WTC11 (cell line): ENCODE measurements at regions not wholly inside any gene's neighbourhood (a gene's known extent, or its start where the extent isn't known, plus 50 kb on each side); places are given as distances from the start of the nearest gene placed in this dataset.

Source experiments
- ATAC-seq: fragments of 200-7000 bp; cut with Tn5 transposase; 2 replicates; pipeline ENCODE4 v1.10.0; 2021; ENCODE audit warnings: mild to moderate bottlenecking, moderate library complexity
- CTCF ChIA-PET: fragments of 300-600 bp; sonication (Branson Sonifier 250); formaldehyde crosslinking; loops from one replicate; lab custom pipeline; 2021; ENCODE audit warnings: antibody characterized with exemption; lab: Charles Lee
- POLR2A ChIA-PET: fragments of 350-600 bp; sonication (Branson Sonifier 250); formaldehyde crosslinking; loops from one replicate; lab custom pipeline; 2021; ENCODE audit warnings: antibody characterized with exemption; lab: Charles Lee
- DNase-seq: peaks from one replicate; pipeline ENCODE4 v3.0.0; 2021; ENCODE audit warnings: low spot score
- H3K27ac Mint-ChIP-seq: 2 replicates; pipeline ENCODE4 v1.8.0; 2021; ENCODE audit warnings: mixed read lengths
- H3K27me3 Mint-ChIP-seq: 2 replicates; pipeline ENCODE4 v1.8.0; 2021; ENCODE audit warnings: low read depth, mild to moderate bottlenecking, moderate library complexity, mixed read lengths
- H3K36me3 Mint-ChIP-seq: 2 replicates; pipeline ENCODE4 v1.8.0; 2021; ENCODE audit warnings: mixed read lengths
- H3K4me1 Mint-ChIP-seq: 2 replicates; pipeline ENCODE4 v1.8.0; 2022; ENCODE audit warnings: mixed read lengths
- H3K4me3 Mint-ChIP-seq: 2 replicates; pipeline ENCODE4 v1.8.0; 2021; ENCODE audit warnings: mild to moderate bottlenecking, moderate library complexity, mixed read lengths
- H3K9me3 Mint-ChIP-seq: 2 replicates; pipeline ENCODE4 v1.8.0; 2021; ENCODE audit warnings: mixed read lengths
- CREB1 ChIP-seq: sonication (generic); formaldehyde crosslinking; IDR thresholded peaks from 2 replicates; pipeline ENCODE4 v1.8.0; 2023; ENCODE audit warnings: mild to moderate bottlenecking, missing genetic modification reagents
- FOXJ3 ChIP-seq: sonication (generic); formaldehyde crosslinking; IDR thresholded peaks from 2 replicates; pipeline ENCODE4 v1.9.0; 2021; ENCODE audit warnings: missing genetic modification reagents, mild to moderate bottlenecking, borderline replicate concordance
- FOXK1 ChIP-seq: sonication (generic); formaldehyde crosslinking; IDR thresholded peaks from 2 replicates; pipeline ENCODE4 v1.8.0; 2022; ENCODE audit warnings: mild to moderate bottlenecking, moderate library complexity, missing genetic modification reagents
- FOXP1 ChIP-seq: sonication (generic); formaldehyde crosslinking; IDR thresholded peaks from 2 replicates; pipeline ENCODE4 v1.8.0; 2022; ENCODE audit warnings: missing genetic modification reagents, mild to moderate bottlenecking, moderate library complexity, borderline replicate concordance
- GTF2I ChIP-seq: fragments of 250-450 bp; sonication (Bioruptor Pico); conservative IDR thresholded peaks from 2 replicates; pipeline ENCODE4 v1.4.0; 2021; ENCODE audit warnings: mild to moderate bottlenecking
- HMGA2 ChIP-seq: fragments of 250-450 bp; sonication (Bioruptor Pico); IDR thresholded peaks from 2 replicates; pipeline ENCODE4 v1.4.0; 2021; ENCODE audit warnings: mild to moderate bottlenecking, moderate library complexity
- HMGXB4 ChIP-seq: sonication (generic); formaldehyde crosslinking; IDR thresholded peaks from 2 replicates; pipeline ENCODE4 v1.8.1; 2023; ENCODE audit warnings: mild to moderate bottlenecking, moderate library complexity, missing genetic modification reagents
- JAZF1 ChIP-seq: fragments of 250-450 bp; sonication (Bioruptor Pico); IDR thresholded peaks from 2 replicates; pipeline ENCODE4 v1.9.0; 2021; ENCODE audit warnings: moderate library complexity, mild to moderate bottlenecking, inconsistent platforms
- MYBL2 ChIP-seq: sonication (generic); formaldehyde crosslinking; IDR thresholded peaks from 2 replicates; pipeline ENCODE4 v1.8.1; 2023; ENCODE audit warnings: mild to moderate bottlenecking, moderate library complexity, missing genetic modification reagents
- NFYB ChIP-seq: sonication (generic); formaldehyde crosslinking; conservative IDR thresholded peaks from 2 replicates; pipeline ENCODE4 v1.8.0; 2022; ENCODE audit warnings: low read depth, missing genetic modification reagents
- PRRX2 ChIP-seq: fragments of 250-450 bp; sonication (Bioruptor Pico); IDR thresholded peaks from 2 replicates; pipeline ENCODE4 v1.8.0; 2021; ENCODE audit warnings: mild to moderate bottlenecking
- SMAD4 ChIP-seq: sonication (generic); formaldehyde crosslinking; IDR thresholded peaks from 2 replicates; pipeline ENCODE4 v1.8.0; 2022; ENCODE audit warnings: mild to moderate bottlenecking, missing genetic modification reagents
- TEAD1 ChIP-seq: sonication (generic); formaldehyde crosslinking; IDR thresholded peaks from 2 replicates; pipeline ENCODE4 v1.8.0; 2022; ENCODE audit warnings: mild to moderate bottlenecking, missing genetic modification reagents
- TEAD4 ChIP-seq: sonication (generic); formaldehyde crosslinking; IDR thresholded peaks from 2 replicates; pipeline ENCODE4 v1.8.0; 2022; ENCODE audit warnings: mild to moderate bottlenecking, missing genetic modification reagents
- USF1 ChIP-seq: sonication (generic); formaldehyde crosslinking; IDR thresholded peaks from 2 replicates; pipeline ENCODE4 v1.8.0; 2022; ENCODE audit warnings: mild to moderate bottlenecking, missing genetic modification reagents
- ZNF121 ChIP-seq: sonication (generic); formaldehyde crosslinking; IDR thresholded peaks from 2 replicates; pipeline ENCODE4 v1.8.0; 2023; ENCODE audit warnings: missing genetic modification reagents
- ZNF232 ChIP-seq: sonication (generic); formaldehyde crosslinking; IDR thresholded peaks from 2 replicates; pipeline ENCODE4 v1.8.0; 2022; ENCODE audit warnings: mild to moderate bottlenecking, missing genetic modification reagents
- ZNF423 ChIP-seq: fragments of 250-450 bp; sonication (Bioruptor Pico); IDR thresholded peaks from 2 replicates; pipeline ENCODE4 v2.1.2; 2022; ENCODE audit warnings: mild to moderate bottlenecking, moderate library complexity
- TF ChIP-seq, protein P1 (sequence below): sonication (generic); formaldehyde crosslinking; IDR thresholded peaks from 2 replicates; pipeline ENCODE4 v1.8.1; 2022; ENCODE audit warnings: mild to moderate bottlenecking, missing genetic modification reagents, moderate library complexity, borderline replicate concordance
- TF ChIP-seq, protein P2 (sequence below): sonication (generic); formaldehyde crosslinking; IDR thresholded peaks from 2 replicates; pipeline ENCODE4 v1.8.1; 2022; ENCODE audit warnings: low read depth, missing genetic modification reagents, borderline replicate concordance
- TF ChIP-seq, protein P3 (sequence below): sonication (generic); formaldehyde crosslinking; IDR thresholded peaks from 2 replicates; pipeline ENCODE4 v1.8.0; 2022; ENCODE audit warnings: mild to moderate bottlenecking, missing genetic modification reagents

- Mint-ChIP-seq H3K4me1 (peaks cover 20% of the 10 kb centered on the region), H3K9me3 (peaks cover 42% of the 10 kb centered on the region), H3K4me3 (no peak overlapping the region), H3K36me3 (peaks cover 18% of the 10 kb centered on the region), H3K27me3 (no peaks in the 10 kb centered on the region), H3K27ac (no peak overlapping the region)
- TF ChIP-seq TEAD1 (CRISPR knock-in tag) (no peak), ZNF121 (CRISPR knock-in tag) (no peak), HMGA2 (no peak), SMAD4 (CRISPR knock-in tag) (no peak), FOXK1 (CRISPR knock-in tag) (no peak)
- TF ChIP-seq, protein P1, sequence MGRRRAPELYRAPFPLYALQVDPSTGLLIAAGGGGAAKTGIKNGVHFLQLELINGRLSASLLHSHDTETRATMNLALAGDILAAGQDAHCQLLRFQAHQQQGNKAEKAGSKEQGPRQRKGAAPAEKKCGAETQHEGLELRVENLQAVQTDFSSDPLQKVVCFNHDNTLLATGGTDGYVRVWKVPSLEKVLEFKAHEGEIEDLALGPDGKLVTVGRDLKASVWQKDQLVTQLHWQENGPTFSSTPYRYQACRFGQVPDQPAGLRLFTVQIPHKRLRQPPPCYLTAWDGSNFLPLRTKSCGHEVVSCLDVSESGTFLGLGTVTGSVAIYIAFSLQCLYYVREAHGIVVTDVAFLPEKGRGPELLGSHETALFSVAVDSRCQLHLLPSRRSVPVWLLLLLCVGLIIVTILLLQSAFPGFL (CRISPR knock-in tag), result no peak
- DNase-seq (peak; percentile 22), ATAC-seq (peak; percentile 99)
- ChIA-PET POLR2A (no interaction called here), CTCF (interaction anchor here (0.6 to 0.9 kb wide), 2 partner anchors 10 to 100 kb away, joined by 3 to 4 read pairs; no protein-coding TSS in a partner anchor)
These were observed 107.6 kb upstream of the KHDRBS2 start for GRCh38 chr6:62393608-62394007.

GRCh38 chr6:62392291-62392690, 106.3 kb upstream of the KHDRBS2 start:
- TF ChIP-seq TEAD4, result no peak
- no peak for TF ChIP-seq ZNF423 (CRISPR knock-in tag)
- TF ChIP-seq ZNF232 (CRISPR knock-in tag), result no peak
- TF ChIP-seq CREB1, result no peak
- TF ChIP-seq FOXJ3 (CRISPR knock-in tag), result no peak
- no peak for TF ChIP-seq PRRX2
- TF ChIP-seq GTF2I (CRISPR knock-in tag), result no peak
- no peak for TF ChIP-seq NFYB (CRISPR knock-in tag)
- TF ChIP-seq, protein P2, sequence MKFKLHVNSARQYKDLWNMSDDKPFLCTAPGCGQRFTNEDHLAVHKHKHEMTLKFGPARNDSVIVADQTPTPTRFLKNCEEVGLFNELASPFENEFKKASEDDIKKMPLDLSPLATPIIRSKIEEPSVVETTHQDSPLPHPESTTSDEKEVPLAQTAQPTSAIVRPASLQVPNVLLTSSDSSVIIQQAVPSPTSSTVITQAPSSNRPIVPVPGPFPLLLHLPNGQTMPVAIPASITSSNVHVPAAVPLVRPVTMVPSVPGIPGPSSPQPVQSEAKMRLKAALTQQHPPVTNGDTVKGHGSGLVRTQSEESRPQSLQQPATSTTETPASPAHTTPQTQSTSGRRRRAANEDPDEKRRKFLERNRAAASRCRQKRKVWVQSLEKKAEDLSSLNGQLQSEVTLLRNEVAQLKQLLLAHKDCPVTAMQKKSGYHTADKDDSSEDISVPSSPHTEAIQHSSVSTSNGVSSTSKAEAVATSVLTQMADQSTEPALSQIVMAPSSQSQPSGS (CRISPR knock-in tag), result no peak
- no peak for TF ChIP-seq USF1 (CRISPR knock-in tag)
- no peak for TF ChIP-seq JAZF1 (CRISPR knock-in tag)
- TF ChIP-seq, protein P3, sequence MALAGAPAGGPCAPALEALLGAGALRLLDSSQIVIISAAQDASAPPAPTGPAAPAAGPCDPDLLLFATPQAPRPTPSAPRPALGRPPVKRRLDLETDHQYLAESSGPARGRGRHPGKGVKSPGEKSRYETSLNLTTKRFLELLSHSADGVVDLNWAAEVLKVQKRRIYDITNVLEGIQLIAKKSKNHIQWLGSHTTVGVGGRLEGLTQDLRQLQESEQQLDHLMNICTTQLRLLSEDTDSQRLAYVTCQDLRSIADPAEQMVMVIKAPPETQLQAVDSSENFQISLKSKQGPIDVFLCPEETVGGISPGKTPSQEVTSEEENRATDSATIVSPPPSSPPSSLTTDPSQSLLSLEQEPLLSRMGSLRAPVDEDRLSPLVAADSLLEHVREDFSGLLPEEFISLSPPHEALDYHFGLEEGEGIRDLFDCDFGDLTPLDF (CRISPR knock-in tag), result no peak
- TF ChIP-seq MYBL2 (CRISPR knock-in tag), result no peak
- no peak for TF ChIP-seq FOXP1 (CRISPR knock-in tag)
- Mint-ChIP-seq H3K9me3 (peaks cover 50% of the 10 kb centered on the region), H3K36me3 (peaks cover 16% of the 10 kb centered on the region), H3K27me3 (no peaks in the 10 kb centered on the region), H3K27ac (no peak overlapping the region), H3K4me3 (no peak overlapping the region), H3K4me1 (peaks cover 20% of the 10 kb centered on the region)
- ChIA-PET POLR2A (no interaction called here), CTCF (no interaction called here)
- no peak for DNase-seq
- no peak for ATAC-seq

DNA sequence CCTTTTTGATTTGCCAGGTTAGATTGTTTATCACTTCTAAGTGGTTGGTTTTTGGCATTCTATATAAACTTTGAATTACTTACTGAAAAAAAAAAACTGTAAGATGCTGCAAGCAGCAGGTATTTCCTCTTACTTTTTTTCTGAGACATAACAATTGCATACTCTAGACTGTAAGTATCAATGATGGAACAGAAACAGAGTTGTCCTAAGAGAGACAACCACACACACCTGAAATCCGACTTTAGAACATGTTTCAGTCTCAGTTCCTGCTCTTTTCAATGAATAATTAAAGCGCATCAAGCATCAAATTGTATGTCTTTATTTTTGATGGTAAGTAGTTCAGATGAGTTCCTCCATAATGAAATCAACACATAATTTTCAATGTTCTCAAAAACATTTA, 105.3 kb upstream of the KHDRBS2 start:
- DNase-seq (no peak), ATAC-seq (no peak)
- H3K9me3 Mint-ChIP-seq, result peaks cover 44% of the 10 kb centered on the region
- no peak for TF ChIP-seq HMGXB4 (CRISPR knock-in tag)
- H3K27me3 Mint-ChIP-seq, result no peaks in the 10 kb centered on the region
- peaks cover 20% of the 10 kb centered on the region for H3K4me1 Mint-ChIP-seq
- ChIA-PET POLR2A (no interaction called here), CTCF (no interaction called here)
- H3K36me3 Mint-ChIP-seq, result peaks cover 12% of the 10 kb centered on the region
- H3K27ac Mint-ChIP-seq, result no peak overlapping the region
- no peak overlapping the region for H3K4me3 Mint-ChIP-seq
